Germinal center (tissue), 1 donor: ENCODE measurements at regions not wholly inside any gene's neighbourhood (a gene's known extent, or its start where the extent isn't known, plus 50 kb on each side); places are given as distances from the start of the nearest gene placed in this dataset.
"Not testable (repeated sequence)": the region's sequence is repeated elsewhere in the genome, so short reads cannot be mapped to it uniquely, and the experiment has no call there.

Source experiments
- DNase-seq: peaks from one replicate; pipeline ENCODE4 v3.0.0; 2012; ENCODE audit warnings: mixed read lengths, low spot score

DNA sequence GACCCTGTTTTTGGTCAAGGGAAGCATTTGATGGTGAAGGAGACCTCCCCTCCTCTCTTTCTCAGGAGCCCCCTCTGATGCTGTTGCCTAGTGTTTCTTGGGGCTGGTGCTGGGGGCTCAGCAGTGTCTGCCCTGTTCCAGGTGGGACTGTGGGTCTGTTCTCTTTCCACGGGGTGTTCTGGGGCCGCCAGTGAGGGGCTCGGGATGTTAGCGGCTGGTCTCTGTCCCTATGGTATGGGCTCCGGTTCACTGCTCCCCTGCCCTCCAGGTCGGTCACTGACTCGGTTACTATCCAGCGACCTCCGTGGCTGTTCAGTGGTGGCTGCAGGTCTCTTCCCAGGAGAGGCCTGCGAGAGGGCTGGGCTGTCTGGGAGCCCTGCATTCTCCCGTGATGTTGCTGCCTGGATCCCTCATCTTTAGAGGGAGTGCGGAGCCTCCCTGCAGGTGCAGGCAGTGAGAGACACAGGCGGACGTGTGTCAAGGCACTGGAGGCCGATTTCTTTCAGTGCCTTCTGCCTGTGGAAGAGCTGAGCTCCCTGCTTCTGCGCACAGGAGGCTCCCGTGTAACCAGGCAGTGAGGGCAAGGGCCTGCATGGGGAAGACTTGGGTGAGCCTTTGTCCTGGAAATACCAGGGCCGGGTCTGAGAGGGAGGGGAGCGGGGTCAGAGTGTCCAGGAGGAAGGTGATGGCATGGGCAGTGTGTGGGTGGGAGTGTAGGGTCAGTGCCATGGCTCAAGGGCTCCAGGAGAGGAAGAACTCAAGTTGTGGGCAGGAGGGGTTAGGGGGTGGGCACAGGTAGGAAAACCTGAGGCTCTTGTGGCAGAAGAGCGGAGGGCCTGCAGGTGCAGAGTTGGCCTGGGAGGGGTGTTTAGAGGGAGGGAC is 362.6 kb downstream of the TMEM121 start:
- no peak for DNase-seq

DNA sequence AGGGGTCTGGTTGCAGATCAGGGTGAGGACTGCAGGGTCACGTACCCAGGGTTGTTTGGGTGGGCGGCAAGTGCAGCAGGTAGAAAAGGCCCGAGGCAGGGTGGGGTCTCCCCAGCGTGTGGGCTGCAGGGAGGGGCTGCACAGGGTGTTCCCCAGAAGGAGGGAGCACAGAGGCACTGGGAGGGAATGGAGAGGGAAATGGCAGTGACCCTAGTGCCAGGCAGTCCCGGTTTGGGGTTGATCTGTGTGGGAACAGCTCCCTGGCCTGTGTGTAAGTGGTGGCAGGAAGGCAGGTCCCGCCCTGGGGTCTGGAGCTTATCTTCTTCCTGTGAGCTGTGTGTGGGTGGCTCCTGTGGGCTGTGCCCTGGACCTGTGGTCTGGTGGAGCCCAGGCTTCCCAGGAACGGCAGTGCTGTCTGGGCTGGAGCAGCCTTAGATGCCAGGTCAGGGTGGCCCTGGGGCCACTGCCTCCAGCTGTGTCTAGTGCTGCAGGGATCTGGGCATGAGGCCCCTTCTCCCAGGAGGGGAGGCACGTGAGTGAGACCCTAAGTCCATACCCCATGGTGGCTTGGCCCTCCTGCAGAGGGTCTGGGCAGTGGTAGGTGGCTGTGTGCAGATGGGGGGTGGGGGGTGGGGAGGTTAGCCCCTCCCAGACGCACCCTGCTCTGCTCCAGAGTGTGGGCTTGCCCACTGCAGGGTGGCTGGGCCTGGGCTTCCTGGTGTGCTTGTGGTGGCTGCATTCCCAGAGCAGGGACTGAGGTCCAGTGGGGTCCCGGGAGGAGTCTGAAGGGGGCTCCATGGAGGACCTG is 363.5 kb downstream of the TMEM121 start:
- no peak for DNase-seq

DNA sequence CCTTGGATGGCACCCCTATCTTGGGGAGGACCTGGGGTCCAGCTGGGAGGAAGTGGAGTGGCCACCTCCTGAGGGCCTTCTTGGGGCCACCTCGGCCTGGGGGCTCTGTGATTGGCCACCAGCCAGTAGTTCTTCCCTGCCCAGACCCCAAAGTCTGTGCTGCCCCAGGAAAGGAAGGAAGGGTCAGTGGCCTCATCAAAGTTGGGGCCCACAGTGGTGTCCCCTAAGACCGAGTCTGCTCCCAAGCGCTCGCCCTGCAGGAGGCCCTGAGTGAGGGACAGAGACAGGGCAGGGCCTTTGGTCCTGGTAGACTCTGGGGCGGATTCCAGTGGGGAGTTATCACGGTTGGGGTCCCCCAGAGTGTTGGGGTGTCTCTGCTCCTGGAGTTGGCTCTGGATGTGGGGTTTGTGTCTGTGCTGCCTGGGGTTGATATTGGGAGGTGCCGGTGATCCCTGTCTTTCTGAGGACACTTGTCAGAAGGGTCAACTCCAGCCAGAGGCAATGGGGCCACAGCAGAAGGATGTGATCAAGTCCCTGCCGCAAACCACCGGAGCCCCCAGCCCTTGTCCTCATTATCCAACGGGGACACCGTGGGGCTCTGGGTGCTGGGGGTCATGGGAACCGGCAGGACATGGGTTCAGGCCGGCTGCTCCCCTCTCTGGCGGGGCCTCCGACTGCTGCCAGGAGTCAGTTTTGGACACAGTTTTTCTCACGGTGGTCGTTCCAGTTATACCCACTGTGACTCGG is 364.3 kb downstream of the TMEM121 start:
- no peak for DNase-seq

DNA sequence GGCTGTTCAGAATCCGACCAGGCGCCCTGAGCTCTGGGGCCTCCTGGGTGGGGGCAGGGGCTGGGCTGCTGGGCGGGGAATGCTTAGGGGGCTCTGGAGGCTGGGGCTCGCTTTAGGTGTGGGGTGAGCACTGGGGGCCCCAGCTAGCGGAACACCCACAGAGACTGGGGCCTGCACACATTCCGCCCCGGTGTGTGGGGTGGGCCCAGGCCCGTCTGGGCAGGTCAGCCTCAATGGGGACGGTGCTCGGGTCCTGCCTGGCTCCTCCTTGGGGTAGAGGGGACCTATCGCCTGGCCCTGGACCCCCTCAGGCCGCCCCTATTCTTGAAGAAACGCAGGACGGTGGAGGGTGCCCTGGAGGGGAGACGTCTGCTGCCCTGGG is 364.8 kb downstream of the TMEM121 start:
- DNase-seq: no peak

DNA sequence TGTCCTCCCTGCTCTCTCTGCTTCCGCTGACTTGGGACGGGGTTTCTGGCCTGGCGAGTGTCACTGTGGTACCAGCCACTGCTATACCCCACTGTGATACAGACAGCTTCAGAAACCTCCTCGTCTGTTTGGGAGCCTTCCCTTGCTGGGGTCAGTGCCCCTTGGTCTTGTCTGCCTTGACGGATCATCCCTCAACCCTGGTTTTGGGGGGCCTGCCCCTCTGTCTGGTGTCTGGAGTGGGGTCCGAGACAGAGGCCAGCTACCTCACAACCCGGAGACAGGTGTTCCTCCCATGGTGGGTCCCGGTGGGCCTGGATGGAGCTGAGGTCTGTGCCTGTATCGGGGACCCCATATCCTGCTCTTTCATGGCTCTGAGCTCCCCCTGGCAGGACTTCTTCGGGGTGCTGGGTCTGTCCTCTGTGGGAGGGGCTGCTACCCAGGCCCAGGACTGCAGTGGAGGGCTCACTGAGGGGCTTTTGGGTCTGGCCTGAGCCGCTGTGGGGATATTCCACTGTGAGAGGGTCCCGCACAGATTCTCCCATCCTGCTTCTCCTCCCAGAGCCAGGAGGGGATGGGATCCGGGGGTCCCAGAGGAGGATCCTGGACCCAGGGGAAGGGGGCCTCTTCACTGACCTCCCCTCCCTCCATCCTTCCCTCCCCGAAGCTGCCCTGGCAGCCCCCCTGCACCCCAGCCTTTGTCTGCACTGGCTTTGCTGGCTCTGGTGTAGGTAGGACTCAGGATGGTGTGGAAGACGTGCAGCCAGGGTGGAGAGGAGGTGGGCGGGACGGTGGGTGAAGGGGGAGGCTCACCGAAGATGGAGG is 365.5 kb downstream of the TMEM121 start:
- no peak for DNase-seq

DNA sequence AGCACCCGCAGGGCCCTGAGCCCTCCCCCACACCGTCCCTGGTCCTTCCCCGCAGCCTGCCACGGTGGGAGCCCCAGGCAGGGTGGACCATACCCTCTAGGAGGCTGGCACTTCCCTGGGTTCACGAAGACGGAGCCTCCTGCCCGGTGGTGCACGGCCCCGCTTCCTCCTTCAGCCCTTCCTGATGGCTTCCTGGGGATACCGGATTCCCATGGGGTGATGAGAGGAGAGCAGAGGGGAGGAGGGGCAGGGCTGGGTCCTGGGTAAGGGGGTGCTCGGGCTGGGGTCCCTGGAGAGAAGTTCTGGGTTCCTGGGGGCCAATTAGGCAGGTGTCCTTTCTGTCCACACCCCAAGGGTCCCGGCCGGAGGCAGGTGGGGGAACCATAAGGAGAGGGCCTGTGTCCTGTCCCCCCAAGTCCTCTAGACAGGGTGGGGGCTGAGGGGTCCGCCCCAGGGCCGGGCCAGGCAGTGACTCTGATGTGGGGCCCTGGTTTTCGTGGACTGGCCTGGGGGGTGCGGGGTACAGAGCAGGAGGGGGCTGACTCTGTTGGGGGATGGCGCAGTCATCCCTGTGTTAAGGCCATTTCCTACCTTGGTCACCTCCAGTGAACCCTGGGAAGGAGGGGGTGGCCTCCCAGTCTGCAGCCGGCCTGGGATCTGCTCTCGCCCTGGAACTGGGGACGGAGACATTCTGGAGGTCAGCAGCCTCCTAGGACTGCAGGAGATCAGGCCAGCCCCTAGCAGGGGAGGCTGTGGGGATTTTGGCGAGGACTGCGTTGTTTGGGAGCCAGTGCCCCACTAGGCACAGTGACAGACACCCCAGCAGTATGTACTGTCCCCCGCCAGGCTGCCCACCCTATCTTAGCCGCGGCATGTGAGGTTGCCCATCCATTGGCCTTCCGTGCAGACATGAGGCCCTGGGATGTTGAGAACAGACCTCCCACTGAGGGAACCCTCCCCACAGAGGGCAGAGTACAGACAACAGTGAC is 366.4 kb downstream of the TMEM121 start:
- not testable (repeated sequence) for DNase-seq

DNA sequence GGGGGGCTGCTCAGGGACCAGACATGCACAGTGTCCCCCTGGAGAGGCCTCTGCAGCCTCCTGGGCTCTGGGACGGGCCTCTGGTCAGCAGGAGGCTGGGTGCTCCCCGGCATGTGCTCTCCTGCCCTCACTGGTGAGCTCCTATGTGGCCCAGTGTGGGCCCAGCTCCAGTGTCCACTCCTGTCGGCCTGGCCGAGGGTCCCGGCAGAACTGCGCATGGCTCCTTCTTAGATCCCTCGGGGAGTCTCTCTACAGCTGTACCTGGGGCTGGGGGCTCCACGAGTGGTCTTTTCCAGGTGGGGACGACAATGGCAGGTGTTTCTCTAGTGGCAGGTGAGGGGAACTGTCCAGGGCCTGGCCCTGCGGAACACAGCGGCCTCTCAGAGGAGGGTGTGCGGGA is 367.3 kb downstream of the TMEM121 start:
- not testable (repeated sequence) for DNase-seq

DNA sequence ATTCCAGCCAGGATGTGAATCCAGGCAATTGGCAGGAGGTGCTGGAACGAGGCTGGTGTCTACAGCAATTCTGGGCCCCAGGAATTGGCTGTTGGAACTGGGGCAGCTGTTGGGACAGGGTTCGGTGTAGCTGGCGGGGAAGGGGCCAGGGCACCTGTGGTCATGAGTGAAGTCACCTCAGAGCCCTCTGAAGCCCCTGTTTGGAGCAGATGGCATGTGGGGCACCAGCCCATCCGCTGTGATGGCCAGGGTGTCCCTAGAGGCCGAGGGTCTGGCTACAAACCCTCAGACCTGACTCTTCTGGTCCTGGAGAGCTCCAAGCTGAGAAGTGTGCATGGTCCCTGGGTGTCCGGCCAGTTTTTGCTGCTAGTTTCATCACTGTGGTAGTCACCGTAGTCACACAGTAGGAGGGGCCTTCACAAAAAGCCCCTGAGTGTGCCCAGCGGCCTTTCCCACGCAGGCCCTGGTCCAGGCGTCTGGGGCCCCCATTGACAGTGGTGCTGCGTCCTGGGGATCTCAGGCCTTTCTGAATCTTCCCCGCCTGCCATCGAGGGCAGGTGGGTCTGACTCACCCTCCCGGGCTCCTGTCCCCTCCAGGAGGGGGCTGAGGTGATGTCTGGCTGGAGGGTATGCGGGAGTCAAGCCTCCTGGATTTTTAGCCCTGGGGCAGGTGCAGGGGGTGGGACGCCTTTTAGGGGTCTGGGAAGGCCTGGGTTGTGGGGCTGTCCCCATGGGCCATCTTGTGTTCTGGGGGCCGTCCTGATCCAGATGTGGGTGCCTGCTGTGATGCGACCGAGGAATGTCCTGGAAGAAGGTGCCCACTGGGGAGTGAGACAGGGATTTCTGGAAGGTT is 368.0 kb downstream of the TMEM121 start:
- DNase-seq: no peak

DNA sequence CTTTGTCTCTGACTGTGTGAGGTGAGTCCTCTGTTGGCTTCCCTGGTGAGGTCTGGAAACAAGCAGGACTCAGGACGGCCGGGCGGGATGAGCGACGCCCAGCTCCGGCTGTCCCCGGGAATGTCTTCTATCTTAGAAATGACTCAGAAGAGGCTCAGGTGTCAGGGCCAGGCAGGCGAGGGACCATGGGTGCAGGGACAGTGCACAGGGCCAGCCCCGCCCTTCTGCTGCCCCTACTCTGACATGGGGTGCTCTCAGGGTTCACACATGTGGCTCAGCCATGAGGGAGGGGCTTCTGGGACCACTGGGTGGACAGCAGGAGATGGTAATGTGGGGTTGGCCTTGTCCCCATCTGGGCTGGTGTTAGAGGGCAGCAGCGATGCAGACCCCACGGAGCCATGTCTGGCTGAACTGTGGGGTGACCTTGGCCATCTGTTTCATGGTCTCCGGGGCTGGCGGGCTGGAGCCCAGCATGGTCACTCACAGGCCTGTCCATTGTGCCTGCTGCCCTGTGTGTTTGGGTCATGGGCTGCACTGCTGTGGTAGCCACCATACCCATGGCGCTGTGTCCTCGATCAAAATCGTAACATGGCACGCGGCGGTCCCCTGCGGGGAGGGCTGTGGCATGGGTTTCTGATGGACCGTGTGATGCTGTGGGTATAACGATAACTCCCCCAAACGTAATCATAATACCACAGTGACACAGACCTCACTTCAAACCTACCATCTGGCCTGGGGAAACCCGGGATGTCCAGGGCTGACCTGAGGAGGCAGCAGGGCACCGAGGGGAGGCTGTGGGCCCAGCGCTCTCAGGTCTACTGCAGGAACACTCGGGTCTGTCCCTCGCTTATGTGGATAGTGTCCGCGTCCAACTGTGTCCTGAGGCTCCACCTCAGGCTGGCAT is 368.8 kb downstream of the TMEM121 start:
- DNase-seq: no peak

DNA sequence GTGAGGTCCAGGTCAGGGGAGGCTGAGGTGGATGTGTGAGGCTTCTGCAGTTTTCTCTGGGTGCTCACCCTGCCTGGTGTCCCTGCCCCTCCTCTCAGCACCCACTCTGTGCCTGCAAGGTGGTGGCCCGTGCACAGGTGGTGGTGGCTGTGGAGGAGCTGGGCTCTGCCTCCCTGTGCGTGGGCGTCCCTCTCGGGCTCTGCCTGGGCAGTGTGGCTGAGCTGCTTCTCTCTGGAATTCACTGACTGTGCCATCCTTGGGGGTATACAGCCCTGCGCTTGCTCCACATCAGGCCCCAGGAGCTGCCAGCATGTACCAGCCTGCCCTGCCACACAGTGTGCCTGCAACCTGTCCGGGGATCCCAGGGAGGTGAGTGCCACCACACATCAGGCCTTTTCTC is 369.8 kb downstream of the TMEM121 start:
- not testable (repeated sequence) for DNase-seq

DNA sequence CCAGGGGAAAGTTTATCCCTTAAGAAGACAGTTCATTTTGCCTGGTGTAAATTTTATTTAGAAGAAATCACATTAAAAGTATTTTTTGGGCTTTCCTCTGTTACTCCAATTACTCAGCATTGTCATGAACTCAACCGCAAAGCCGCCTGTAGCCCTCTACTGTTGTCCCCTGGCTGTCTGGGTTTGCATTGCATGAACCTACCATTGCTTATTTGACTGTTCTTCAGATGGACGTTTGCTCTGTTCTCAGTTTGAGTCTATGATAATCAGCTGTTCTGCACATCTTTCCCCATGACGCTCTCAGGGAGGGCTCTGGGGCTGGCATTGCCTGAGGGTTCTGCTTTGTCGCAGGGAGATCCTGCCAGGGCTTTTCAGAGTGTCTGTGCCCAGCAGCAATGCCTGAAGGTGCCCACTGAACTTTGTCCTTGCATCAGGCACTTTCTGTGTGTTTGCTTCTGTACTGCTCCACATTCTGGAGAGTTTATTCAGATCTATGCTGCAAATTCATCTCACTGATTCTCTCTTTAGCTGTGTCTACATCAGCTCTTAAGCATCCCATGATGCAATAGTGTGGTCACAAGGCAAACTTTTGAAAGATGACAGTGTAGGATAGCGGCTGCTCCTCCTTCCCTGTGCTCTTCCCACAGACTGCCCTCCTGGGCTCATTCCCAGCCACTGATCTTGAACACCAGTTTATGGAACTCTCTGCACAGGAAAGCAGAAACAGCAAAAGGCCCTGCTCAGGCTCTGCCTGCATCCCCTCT is 370.8 kb downstream of the TMEM121 start:
- not testable (repeated sequence) for DNase-seq

DNA sequence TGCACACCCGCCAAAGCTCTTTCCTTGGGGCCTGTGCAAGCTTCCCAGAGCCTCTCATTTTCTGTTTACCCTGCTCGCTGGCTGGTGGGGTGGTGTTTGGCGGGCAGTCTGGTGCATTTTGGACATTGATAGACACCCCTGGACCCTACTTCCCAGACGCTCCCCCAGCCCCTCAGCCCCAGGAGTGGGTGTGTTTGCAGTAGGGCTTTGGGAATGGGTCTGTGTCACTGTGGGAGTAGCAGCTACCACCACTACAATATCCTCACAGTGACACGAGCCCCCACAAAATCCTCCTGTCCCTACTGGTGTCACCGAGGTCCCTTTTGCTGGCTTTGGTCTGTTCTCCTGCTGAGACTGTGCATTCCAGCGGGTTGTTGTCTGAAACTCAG is 371.3 kb downstream of the TMEM121 start:
- no peak for DNase-seq

DNA sequence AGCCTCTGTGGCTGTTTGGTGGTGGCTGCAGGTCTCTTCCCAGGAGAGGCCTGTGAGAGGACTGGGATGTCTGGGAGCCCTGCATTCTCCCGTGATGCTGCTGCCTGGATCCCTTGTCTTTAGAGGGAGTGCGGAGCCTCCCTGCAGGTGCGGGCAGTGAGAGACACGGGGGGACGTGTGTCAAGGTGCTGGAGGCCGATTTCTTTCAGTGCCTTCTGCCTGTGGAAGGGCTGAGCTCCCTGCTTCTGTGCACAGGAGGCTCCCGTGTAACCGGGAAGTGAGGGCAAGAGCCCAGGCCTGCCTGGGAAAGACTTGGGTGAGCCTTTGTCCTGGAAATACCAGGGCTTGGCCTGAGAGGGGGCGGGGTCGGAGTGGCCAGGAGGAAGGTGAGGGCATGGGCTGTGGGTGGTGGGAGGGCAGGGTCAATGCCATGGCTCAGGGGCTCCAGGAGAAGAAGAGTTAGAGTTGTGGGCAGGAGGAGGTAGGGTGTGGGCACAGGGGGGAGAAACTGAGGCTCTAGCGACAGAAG is 372.2 kb downstream of the TMEM121 start:
- DNase-seq: no peak

DNA sequence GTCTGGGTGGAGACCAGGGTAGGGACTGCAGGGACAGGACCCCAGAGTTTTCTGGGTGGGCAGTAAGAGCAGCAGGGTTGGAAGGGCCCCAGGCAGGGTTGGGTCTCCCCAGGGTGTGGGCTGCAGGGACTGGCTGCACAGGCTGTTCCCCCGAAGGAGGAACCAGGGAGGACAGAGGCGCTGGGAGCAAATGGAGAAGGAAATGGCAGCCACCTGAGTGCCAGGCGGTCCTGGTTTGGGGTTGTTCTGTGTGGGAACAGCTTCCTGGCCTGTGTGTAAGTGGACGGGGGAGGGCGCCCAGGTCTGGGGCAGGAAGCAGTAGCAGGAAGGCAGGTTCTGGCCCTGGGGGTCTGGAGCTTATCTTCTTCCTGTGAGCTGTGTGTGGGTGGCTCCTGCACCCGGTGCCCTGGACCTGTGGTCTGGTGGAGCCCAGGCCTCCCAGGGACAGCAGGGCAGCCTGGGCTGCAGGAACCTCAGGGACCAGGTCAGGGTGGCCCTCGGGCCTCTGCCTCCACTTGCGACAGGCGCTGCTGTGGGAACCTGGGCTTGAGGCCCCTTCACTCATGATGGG is 372.8 kb downstream of the TMEM121 start:
- no peak for DNase-seq

DNA sequence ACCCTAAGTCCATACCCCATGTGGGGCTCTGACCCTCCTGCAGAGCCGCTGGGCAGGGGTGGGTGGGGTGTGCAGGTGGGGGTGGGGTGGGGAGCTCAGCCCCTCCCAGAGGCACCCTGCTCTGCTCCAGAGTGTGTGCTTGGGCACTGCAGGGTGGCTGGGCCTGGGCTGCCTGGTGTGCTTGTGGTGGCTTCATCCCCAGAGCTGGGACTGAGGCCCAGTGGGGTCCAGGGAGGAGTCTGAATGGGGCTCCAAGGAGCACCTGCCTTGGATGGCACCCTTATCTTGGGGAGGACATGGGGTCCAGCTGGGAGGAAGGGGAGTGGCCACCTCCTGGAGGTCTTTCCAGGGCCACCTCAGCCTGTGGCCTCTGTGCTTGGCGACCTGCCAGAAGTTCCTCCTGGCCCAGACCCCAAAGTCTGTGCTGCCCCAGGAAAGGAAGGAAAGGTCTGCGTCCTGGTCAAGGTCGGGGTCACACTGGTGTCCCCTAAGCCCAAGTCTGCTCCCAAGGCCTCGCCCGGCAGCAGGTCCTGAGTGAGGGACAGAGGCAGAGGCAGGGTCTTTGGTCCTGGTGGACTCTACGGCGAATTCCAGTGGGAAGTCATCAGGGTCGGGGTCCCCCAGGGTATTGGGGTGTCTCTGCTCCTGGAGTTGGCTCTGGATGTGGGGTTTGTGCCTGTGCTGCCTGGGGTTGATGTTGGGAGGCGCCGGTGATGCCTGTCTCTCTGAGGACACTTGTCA is 373.4 kb downstream of the TMEM121 start:
- DNase-seq: no peak
